Kidney (tissue), 13 donors: ENCODE measurements at regions not wholly inside any gene's neighbourhood (a gene's known extent, or its start where the extent isn't known, plus 50 kb on each side); places are given as distances from the start of the nearest gene placed in this dataset.

Experiments
- DNase-seq, 5 donors: peaks; one replicate each; pipeline ENCODE4 v3.0.0-alpha.2; 2013 to 2020
- FAIRE-seq: peaks from 2 replicates; lab custom pipeline; 2012; peaks lifted over from hg19 to GRCh38; lab: Jason Lieb, UNC
- H3K27ac ChIP-seq, 2 donors: one replicate each; pipeline ENCODE4 v1.7.0; 2013; ENCODE audit warnings: low read depth in 2 of 2, low read length in 2 of 2, inconsistent platforms in 1 of 2
- H3K27me3 ChIP-seq: one replicate; pipeline ENCODE4 v1.7.1; 2013; ENCODE audit warnings: low read length, inconsistent platforms; ENCODE audit not compliant: control insufficient read depth, insufficient read depth
- H3K36me3 ChIP-seq, 3 donors: one replicate each; pipeline versions ENCODE4 v1.7.0 to v1.7.1; 2013; ENCODE audit warnings: low read length in 3 of 3, control low read depth in 1 of 3, inconsistent platforms in 1 of 3; ENCODE audit not compliant: insufficient read depth in 3 of 3, control insufficient read depth in 2 of 3
- H3K4me1 ChIP-seq, 3 donors: one replicate each; pipeline versions ENCODE4 v1.7.0 to v1.7.1; 2013; ENCODE audit warnings: low read length in 3 of 3, inconsistent platforms in 1 of 3, low read depth in 1 of 3; ENCODE audit not compliant: control insufficient read depth in 2 of 3, insufficient read depth in 2 of 3
- H3K4me3 ChIP-seq, 3 donors: one replicate each; pipeline versions ENCODE4 v1.7.0 to v1.8.1; 2013; ENCODE audit warnings: low read length in 3 of 3, control low read depth in 1 of 3, inconsistent platforms in 1 of 3
- H3K9ac ChIP-seq, 3 donors: one replicate each; pipeline versions ENCODE4 v1.7.0 to v1.7.1; 2013; ENCODE audit warnings: low read length in 3 of 3, control low read depth in 1 of 3, inconsistent platforms in 1 of 3
- H3K9me3 ChIP-seq, 3 donors: one replicate each; pipeline versions ENCODE4 v1.7.0 to v1.7.1; 2013; ENCODE audit warnings: low read length in 3 of 3, control low read depth in 1 of 3, inconsistent platforms in 1 of 3; ENCODE audit not compliant: control insufficient read depth in 2 of 3, insufficient read depth in 1 of 3
- intact Hi-C: fragments of 100-400 bp; cut with DNase I; formaldehyde crosslinking; loops from one replicate; pipeline ENCODE4 v1.11.1; 2022
- TF ChIP-seq, protein P1 (sequence below): IDR thresholded peaks from 3 replicates; pipeline ENCODE4 v1.5.1; 2012; ENCODE audit warnings: mild to moderate bottlenecking, moderate library complexity, borderline replicate concordance; ENCODE audit not compliant: insufficient read depth; ENCODE audit errors: extremely low read depth
- donor health status: control.
- donor health status: control.
- donor health status: control.
- donor health status: control.
- donor health status: control.
- donor health status: DM: yes; HTN: yes; CAD: no.
- donor health status: Normal renal cell carcinoma (clear cell type).

GRCh38 chr3:94414418-94414817 is 351.6 kb downstream of the NSUN3 start:
- DNase-seq (peak in 2 of 5 donors; percentile 7 to 22), FAIRE-seq (no peak)
- no peaks in the 10 kb centered on the region for H3K4me1 ChIP-seq
- H3K27me3 ChIP-seq = no peaks in the 10 kb centered on the region
- no peak overlapping the region for H3K9ac ChIP-seq
- no peaks in the 10 kb centered on the region for H3K36me3 ChIP-seq
- intact Hi-C loops = no loop called here
- TF ChIP-seq, protein P1, sequence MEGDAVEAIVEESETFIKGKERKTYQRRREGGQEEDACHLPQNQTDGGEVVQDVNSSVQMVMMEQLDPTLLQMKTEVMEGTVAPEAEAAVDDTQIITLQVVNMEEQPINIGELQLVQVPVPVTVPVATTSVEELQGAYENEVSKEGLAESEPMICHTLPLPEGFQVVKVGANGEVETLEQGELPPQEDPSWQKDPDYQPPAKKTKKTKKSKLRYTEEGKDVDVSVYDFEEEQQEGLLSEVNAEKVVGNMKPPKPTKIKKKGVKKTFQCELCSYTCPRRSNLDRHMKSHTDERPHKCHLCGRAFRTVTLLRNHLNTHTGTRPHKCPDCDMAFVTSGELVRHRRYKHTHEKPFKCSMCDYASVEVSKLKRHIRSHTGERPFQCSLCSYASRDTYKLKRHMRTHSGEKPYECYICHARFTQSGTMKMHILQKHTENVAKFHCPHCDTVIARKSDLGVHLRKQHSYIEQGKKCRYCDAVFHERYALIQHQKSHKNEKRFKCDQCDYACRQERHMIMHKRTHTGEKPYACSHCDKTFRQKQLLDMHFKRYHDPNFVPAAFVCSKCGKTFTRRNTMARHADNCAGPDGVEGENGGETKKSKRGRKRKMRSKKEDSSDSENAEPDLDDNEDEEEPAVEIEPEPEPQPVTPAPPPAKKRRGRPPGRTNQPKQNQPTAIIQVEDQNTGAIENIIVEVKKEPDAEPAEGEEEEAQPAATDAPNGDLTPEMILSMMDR = no peak
- no peak overlapping the region for H3K4me3 ChIP-seq
- H3K27ac ChIP-seq = no peak overlapping the region
- no peaks in the 10 kb centered on the region for H3K9me3 ChIP-seq

- intact Hi-C loops = no loop called here
- DNase-seq = no peak
- Histone ChIP-seq H3K36me3 (no peaks in the 10 kb centered on the region), H3K9me3 (no peaks in the 10 kb centered on the region), H3K27ac (no peak overlapping the region), H3K27me3 (no peaks in the 10 kb centered on the region), H3K9ac (no peak overlapping the region), H3K4me3 (no peak overlapping the region), H3K4me1 (no peaks in the 10 kb centered on the region)
- TF ChIP-seq, protein P1 = no peak
- FAIRE-seq = no peak
Observed at GRCh38 chr3:94416768-94417167, 353.9 kb downstream of the NSUN3 start.

DNA sequence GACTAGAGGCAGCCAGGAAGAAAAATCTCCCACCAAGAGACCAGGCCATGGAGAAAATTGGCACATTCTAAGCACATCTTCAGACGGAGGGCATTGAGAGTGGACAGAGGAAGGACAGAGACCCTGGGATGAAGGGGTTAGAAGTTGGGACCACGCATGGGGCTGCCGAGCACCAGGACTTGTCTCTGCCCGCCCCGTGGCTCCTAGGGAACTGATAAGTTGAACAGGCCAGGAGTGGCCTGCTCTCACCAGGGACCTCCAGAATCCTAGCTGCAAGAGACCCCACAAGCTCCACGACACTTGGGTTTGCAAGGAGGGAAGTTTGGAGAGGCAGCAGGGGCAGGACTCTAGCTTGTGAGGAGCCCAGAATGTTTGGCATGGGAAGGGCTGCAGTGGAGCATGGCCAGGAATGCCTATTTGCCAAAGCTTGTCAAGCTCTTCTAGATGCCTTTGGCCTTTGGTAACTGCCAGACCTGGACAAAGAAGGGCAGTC is 355.1 kb downstream of the NSUN3 start:
- TF ChIP-seq, protein P1 = no peak
- intact Hi-C loops = no loop called here
- no peak for FAIRE-seq
- Histone ChIP-seq H3K27ac (no peak overlapping the region), H3K36me3 (no peaks in the 10 kb centered on the region), H3K4me1 (no peaks in the 10 kb centered on the region), H3K4me3 (no peak overlapping the region), H3K27me3 (no peaks in the 10 kb centered on the region), H3K9ac (no peak overlapping the region), H3K9me3 (peaks cover 0 to 1% (median 0%) of the 10 kb centered on the region in 3 donors)
- DNase-seq = peak in 1 of 5 donors; percentile 38

DNA sequence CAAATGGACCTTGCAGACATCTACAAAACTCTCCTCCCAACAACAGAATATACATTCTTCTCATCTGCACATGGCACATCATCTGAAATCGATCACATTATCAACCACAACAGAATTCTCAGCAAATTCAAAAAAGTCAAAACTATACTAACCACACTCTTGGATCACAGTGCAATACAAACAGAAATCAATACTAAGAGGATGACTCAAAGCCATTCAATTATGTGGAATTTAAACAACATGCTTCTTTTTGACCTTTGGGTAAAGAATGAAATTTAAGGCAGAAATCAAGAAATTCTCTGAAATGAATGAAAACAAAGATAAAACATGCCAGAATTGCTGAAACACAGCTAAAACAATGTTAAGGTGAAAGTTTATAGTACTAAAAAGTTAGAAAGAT is 358.1 kb downstream of the NSUN3 start:
- H3K4me3 ChIP-seq = no peak overlapping the region
- FAIRE-seq (no peak), DNase-seq (no peak)
- no peaks in the 10 kb centered on the region for H3K27me3 ChIP-seq
- no peaks in the 10 kb centered on the region for H3K36me3 ChIP-seq
- peaks cover 0 to 1% (median 0%) of the 10 kb centered on the region in 3 donors for H3K9me3 ChIP-seq
- no peaks in the 10 kb centered on the region for H3K4me1 ChIP-seq
- no peak overlapping the region for H3K27ac ChIP-seq
- TF ChIP-seq, protein P1 = no peak
- intact Hi-C loops = no loop called here
- no peak overlapping the region for H3K9ac ChIP-seq
